PC-3 (cell line): ENCODE measurements at regions not wholly inside any gene's neighbourhood (a gene's known extent, or its start where the extent isn't known, plus 50 kb on each side); places are given as distances from the start of the nearest gene placed in this dataset.

Experiments
- ATAC-seq: fragments of 200-7000 bp; cut with Tn5 transposase; 2 replicates; pipeline ENCODE4 v1.9.1; 2020; ENCODE audit warnings: mild to moderate bottlenecking, moderate library complexity
- BruUV-seq: library from RNA; stranded (reverse); fragments of 400-500 nt; replicated peaks from 2 replicates; lab custom pipeline; 2021; lab: Mats Ljungman, UMichigan
- CTCF ChIA-PET: fragments of 300-600 bp; sonication (Branson Sonifier 250); formaldehyde crosslinking; loops from one replicate; lab custom pipeline; 2022; ENCODE audit warnings: antibody characterized with exemption; lab: Charles Lee
- POLR2A ChIA-PET: fragments of 300-600 bp; sonication (Branson Sonifier 250); formaldehyde crosslinking; loops from one replicate; lab custom pipeline; 2022; ENCODE audit warnings: antibody characterized with exemption; ENCODE audit not compliant: unreplicated experiment; lab: Charles Lee
- DNase-seq: peaks from one replicate; pipeline ENCODE4 v3.0.0-alpha.2; 2015
- H2AFZ ChIP-seq: fragments of 300-600 bp; sonication (generic); 2 replicates; pipeline ENCODE4 v1.6.0; 2016; ENCODE audit warnings: antibody characterized with exemption, low read length
- H3F3A ChIP-seq: fragments of 300-600 bp; sonication (generic); one replicate; pipeline ENCODE4 v1.6.0; 2017; ENCODE audit warnings: antibody characterized with exemption, low read length, control low read depth, mild to moderate bottlenecking; ENCODE audit not compliant: unreplicated experiment
- H3K27ac ChIP-seq: fragments of 300-600 bp; sonication (generic); 2 replicates; pipeline ENCODE4 v1.5.1; 2016; ENCODE audit warnings: mild to moderate bottlenecking, low read length
- H3K27me3 ChIP-seq: fragments of 300-600 bp; sonication (generic); 2 replicates; pipeline ENCODE4 v1.6.1; 2016; ENCODE audit warnings: low read length, mixed read lengths
- H3K36me3 ChIP-seq: fragments of 300-600 bp; sonication (generic); 2 replicates; pipeline ENCODE4 v1.6.1; 2016; ENCODE audit warnings: low read depth, mixed run types, low read length, mixed read lengths
- H3K4me1 ChIP-seq: fragments of 300-600 bp; sonication (generic); 2 replicates; pipeline ENCODE4 v1.5.1; 2016; ENCODE audit warnings: low read length; ENCODE audit not compliant: insufficient read depth
- H3K4me2 ChIP-seq: fragments of 300-600 bp; sonication (generic); 2 replicates; pipeline ENCODE4 v1.6.0; 2016; ENCODE audit warnings: low read length
- H3K4me3 ChIP-seq: fragments of 300-600 bp; sonication (generic); 2 replicates; pipeline ENCODE4 v1.5.1; 2016; ENCODE audit warnings: mild to moderate bottlenecking, low read length, mixed read lengths
- H3K79me2 ChIP-seq: fragments of 300-600 bp; sonication (generic); 2 replicates; pipeline ENCODE4 v1.6.1; 2017; ENCODE audit warnings: low read length, mixed read lengths
- H3K9ac ChIP-seq: fragments of 300-600 bp; sonication (generic); 2 replicates; pipeline ENCODE4 v1.6.0; 2016; ENCODE audit warnings: mild to moderate bottlenecking, low read length
- H3K9me2 ChIP-seq: fragments of 300-600 bp; sonication (generic); replicated peaks from 2 replicates; pipeline ENCODE4 v1.6.1; 2016; ENCODE audit warnings: mixed run types, low read length, mixed read lengths
- H3K9me3 ChIP-seq: fragments of 300-600 bp; sonication (generic); 2 replicates; pipeline ENCODE4 v1.6.1; 2016; ENCODE audit warnings: low read length, mixed read lengths
- H4K20me1 ChIP-seq: fragments of 300-600 bp; sonication (generic); 2 replicates; pipeline ENCODE4 v1.6.1; 2016; ENCODE audit warnings: low read length, mixed read lengths
- CTCF ChIP-seq: fragments of 300-600 bp; sonication (generic); conservative IDR thresholded peaks from 2 replicates; pipeline ENCODE4 v1.5.1; 2017; ENCODE audit warnings: antibody characterized with exemption, low read depth, mild to moderate bottlenecking, low read length
- EZH2 ChIP-seq: fragments of 300-600 bp; sonication (generic); IDR thresholded peaks from one replicate; pipeline ENCODE4 v1.6.1; 2017; ENCODE audit warnings: antibody characterized with exemption, mild to moderate bottlenecking, low read length; ENCODE audit not compliant: unreplicated experiment
- EZH2phosphoT487 ChIP-seq: fragments of 300-600 bp; sonication (generic); IDR thresholded peaks from 2 replicates; pipeline ENCODE4 v1.6.1; 2018; ENCODE audit warnings: mild to moderate bottlenecking, antibody characterized with exemption, low read length, borderline replicate concordance
- intact Hi-C: fragments of 100-400 bp; cut with micrococcal nuclease; formaldehyde crosslinking; loops from 2 replicates; pipeline ENCODE4 v1.9.0; 2023

GRCh38 chr5:34519489-34520220, 136.5 kb upstream of the RAI14 start:
- Histone ChIP-seq H3F3A (no peaks in the 10 kb centered on the region), H3K4me2 (0 out of 2 replicates have a peak overlapping the region, but pooled peaks have one; percentile 5), H3K4me3 (no peak overlapping the region), H2AFZ (0 out of 2 replicates have a peak overlapping the region, but pooled peaks have one; percentile 23), H3K9me2 (no peaks in the 10 kb centered on the region), H3K27me3 (no peaks in the 10 kb centered on the region), H4K20me1 (no peaks in the 10 kb centered on the region), H3K36me3 (no peaks in the 10 kb centered on the region), H3K9ac (no peak overlapping the region; the same call in 1 of the 2 replicates), H3K9me3 (no peaks in the 10 kb centered on the region), H3K4me1 (peaks cover 62% of the 10 kb centered on the region), H3K27ac (peak overlapping the region; percentile 57), H3K79me2 (no peaks in the 10 kb centered on the region)
- POLR2A ChIA-PET = interaction anchor here (0.6 to 0.9 kb wide), 4 partner anchors 17 to 198 kb away, joined by 3 to 8 read pairs (median 3); no protein-coding TSS in a partner anchor
- ATAC-seq (peak; percentile 47), DNase-seq (peak; percentile 69)
- intact Hi-C loops = loop anchor here (5.0 to 10.0 kb wide), 4 partner anchors 47 to 315 kb away; partner anchors contain the start of gene TTC23L
- CTCF ChIA-PET = interaction anchor here (1.0 kb wide), 2 partner anchors 31 to 33 kb away, joined by 3 to 10 read pairs; no protein-coding TSS in a partner anchor
- no TSS peak for BruUV-seq
- TF ChIP-seq CTCF (no peak), EZH2 (no peak), EZH2phosphoT487 (no peak)

GRCh38 chr5:34521628-34522290, 134.4 kb upstream of the RAI14 start:
- peaks cover 62% of the 10 kb centered on the region for H3K4me1 ChIP-seq
- H3K27ac ChIP-seq = peak overlapping the region; percentile 50

More at GRCh38 chr5:34521628-34522290, 134.4 kb upstream of the RAI14 start:
- Histone ChIP-seq H3F3A (no peaks in the 10 kb centered on the region), H3K36me3 (no peaks in the 10 kb centered on the region), H3K9ac (peak overlapping the region; percentile 8; the same call in 1 of the 2 replicates), H4K20me1 (no peaks in the 10 kb centered on the region), H3K27me3 (no peaks in the 10 kb centered on the region), H3K9me2 (no peaks in the 10 kb centered on the region), H3K4me3 (no peak overlapping the region), H2AFZ (peak overlapping the region; percentile 58; the same call in 1 of the 2 replicates), H3K9me3 (no peaks in the 10 kb centered on the region), H3K79me2 (no peaks in the 10 kb centered on the region), H3K4me2 (peak overlapping the region; percentile 4; the same call in 1 of the 2 replicates)
- POLR2A ChIA-PET = no interaction called here
- intact Hi-C loops = loop anchor here (2.0 to 10.0 kb wide), 6 partner anchors 49 to 313 kb away; partner anchors contain the start of gene TTC23L
- ATAC-seq (0 out of 2 replicates have a peak, but pooled peaks have one; percentile 9), DNase-seq (peak; percentile 59)
- no peak for TF ChIP-seq EZH2
- no peak for TF ChIP-seq CTCF
- TF ChIP-seq EZH2phosphoT487 = no peak
- CTCF ChIA-PET = interaction anchor here (0.6 to 0.7 kb wide), 2 partner anchors 37 to 286 kb away, joined by 3 read pairs; no protein-coding TSS in a partner anchor
- no TSS peak for BruUV-seq
